ENCODE measurements at regions not wholly inside any gene's neighbourhood (a gene's known extent, or its start where the extent isn't known, plus 50 kb on each side); places are given as distances from the start of the nearest gene placed in this dataset.

DNA sequence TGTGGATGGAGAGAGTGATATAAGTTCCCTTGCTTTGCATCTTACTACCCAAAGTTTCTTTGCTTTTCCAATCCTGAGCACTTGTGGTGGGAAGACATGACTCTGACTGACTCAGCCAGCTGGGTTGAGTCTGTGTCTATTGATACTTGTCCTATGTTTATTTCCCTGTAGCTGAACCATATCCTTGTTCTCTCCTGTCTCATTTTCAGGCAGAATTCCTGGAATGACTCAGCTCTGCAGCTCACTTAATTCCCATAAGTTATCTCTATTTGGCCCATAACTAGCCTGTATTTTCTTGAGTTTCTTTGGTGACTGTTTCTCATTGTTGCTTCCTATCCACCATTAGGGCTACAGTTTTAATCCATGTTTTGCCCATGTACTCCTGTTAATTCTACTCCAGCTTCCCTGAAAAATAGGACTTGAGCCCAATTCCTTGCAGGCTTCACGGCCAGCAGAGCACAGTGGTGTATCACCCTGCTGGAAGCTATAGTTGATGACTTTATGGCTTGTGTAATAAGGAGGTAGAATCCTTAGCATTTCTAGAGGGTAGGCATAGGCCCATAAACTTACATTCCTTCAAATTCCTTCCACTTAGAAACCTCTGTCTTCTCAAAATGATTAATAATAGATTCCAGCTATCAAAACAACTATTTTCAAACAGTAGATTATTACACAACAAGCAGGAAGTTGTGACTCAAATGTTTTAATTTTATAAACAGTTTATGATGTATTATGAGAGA lies 183.1 kb downstream of the TMTC3 start:
- no peaks in the 10 kb centered on the region for H3K4me1 ChIP-seq (ENCODE audit: control insufficient read depth, insufficient read depth, low read length)
- no peak overlapping the region for H3K27ac ChIP-seq (ENCODE audit: extremely low read depth, low read depth, low read length)
- TF ChIP-seq OSR2 (tag by site-specific recombination; IDR thresholded peaks at IDR 0.05) (no peak), ZNF521 (tag by site-specific recombination; IDR thresholded peaks at IDR 0.05) (no peak), ZNF660 (tag by site-specific recombination; IDR thresholded peaks at IDR 0.05) (no peak)
- no peaks in the 10 kb centered on the region for H3K9me3 ChIP-seq (ENCODE audit: control insufficient read depth, insufficient read depth, low read depth, low read length)
- H3K36me3 ChIP-seq (ENCODE audit: control insufficient read depth in 2 of 2, insufficient read depth in 1 of 2, low read length in 2 of 2), result no peaks in the 10 kb centered on the region
- ChIA-PET POLR2A (no interaction called here), CTCF (no interaction called here)
- H3K4me3 ChIP-seq (ENCODE audit: low read depth, low read length), result no peak overlapping the region

DNA sequence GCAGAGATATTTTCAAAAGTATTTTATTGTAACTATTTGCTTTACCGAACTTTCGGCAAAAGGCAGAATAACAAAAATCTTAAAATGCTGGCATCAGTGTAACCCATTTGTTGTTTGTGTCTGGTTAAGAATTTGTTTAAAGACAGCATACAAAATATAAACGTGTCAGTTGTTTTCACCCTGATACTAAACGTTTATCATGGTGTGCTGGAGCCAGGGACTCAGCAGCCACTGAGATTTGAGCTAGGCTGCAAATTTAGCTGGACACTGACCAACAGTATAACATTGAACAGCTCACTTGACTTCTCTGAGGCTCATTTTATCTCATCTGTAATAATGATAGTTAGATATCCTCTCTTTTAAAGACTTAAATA lies 183.7 kb downstream of the TMTC3 start:
- no peaks in the 10 kb centered on the region for H3K9me3 ChIP-seq (ENCODE audit: control insufficient read depth, insufficient read depth, low read depth, low read length)
- ChIA-PET CTCF (no interaction called here), POLR2A (no interaction called here)
- TF ChIP-seq KLF9 (tag by site-specific recombination; IDR thresholded peaks at IDR 0.05; ENCODE audit: low read depth) (no peak), ZNF843 (tag by site-specific recombination; IDR thresholded peaks at IDR 0.05) (no peak), ZNF214 (tag by site-specific recombination; IDR thresholded peaks at IDR 0.05; ENCODE audit: borderline replicate concordance) (no peak), KLF1 (tag by site-specific recombination; IDR thresholded peaks at IDR 0.05) (no peak), ZNF211 (tag by site-specific recombination; IDR thresholded peaks at IDR 0.05; ENCODE audit: low read depth) (no peak), ZNF2 (tag by site-specific recombination; IDR thresholded peaks at IDR 0.05) (no peak), ZNF785 (tag by site-specific recombination; IDR thresholded peaks at IDR 0.05) (no peak), ZNF354C (tag by site-specific recombination; IDR thresholded peaks at IDR 0.05; ENCODE audit: borderline replicate concordance, low read depth) (no peak), ZNF391 (tag by site-specific recombination; IDR thresholded peaks at IDR 0.05; ENCODE audit: borderline replicate concordance, low read depth) (no peak)
- TF ChIP-seq, protein P1, sequence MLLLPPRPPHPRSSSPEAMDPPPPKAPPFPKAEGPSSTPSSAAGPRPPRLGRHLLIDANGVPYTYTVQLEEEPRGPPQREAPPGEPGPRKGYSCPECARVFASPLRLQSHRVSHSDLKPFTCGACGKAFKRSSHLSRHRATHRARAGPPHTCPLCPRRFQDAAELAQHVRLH (tag by site-specific recombination; IDR thresholded peaks at IDR 0.05), result no peak
- TF ChIP-seq, protein P2, sequence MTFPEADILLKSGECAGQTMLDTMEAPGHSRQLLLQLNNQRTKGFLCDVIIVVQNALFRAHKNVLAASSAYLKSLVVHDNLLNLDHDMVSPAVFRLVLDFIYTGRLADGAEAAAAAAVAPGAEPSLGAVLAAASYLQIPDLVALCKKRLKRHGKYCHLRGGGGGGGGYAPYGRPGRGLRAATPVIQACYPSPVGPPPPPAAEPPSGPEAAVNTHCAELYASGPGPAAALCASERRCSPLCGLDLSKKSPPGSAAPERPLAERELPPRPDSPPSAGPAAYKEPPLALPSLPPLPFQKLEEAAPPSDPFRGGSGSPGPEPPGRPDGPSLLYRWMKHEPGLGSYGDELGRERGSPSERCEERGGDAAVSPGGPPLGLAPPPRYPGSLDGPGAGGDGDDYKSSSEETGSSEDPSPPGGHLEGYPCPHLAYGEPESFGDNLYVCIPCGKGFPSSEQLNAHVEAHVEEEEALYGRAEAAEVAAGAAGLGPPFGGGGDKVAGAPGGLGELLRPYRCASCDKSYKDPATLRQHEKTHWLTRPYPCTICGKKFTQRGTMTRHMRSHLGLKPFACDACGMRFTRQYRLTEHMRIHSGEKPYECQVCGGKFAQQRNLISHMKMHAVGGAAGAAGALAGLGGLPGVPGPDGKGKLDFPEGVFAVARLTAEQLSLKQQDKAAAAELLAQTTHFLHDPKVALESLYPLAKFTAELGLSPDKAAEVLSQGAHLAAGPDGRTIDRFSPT (tag by site-specific recombination; IDR thresholded peaks at IDR 0.05), result no peak
- TF ChIP-seq, protein P3, sequence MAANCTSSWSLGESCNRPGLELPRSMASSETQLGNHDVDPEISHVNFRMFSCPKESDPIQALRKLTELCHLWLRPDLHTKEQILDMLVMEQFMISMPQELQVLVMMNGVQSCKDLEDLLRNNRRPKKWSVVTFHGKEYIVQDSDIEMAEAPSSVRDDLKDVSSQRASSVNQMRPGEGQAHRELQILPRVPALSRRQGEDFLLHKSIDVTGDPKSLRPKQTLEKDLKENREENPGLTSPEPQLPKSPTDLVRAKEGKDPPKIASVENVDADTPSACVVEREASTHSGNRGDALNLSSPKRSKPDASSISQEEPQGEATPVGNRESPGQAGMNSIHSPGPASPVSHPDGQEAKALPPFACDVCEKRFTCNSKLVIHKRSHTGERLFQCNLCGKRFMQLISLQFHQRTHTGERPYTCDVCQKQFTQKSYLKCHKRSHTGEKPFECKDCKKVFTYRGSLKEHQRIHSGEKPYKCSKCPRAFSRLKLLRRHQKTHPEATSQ (tag by site-specific recombination; IDR thresholded peaks at IDR 0.05), result no peak
- TF ChIP-seq, protein P4, sequence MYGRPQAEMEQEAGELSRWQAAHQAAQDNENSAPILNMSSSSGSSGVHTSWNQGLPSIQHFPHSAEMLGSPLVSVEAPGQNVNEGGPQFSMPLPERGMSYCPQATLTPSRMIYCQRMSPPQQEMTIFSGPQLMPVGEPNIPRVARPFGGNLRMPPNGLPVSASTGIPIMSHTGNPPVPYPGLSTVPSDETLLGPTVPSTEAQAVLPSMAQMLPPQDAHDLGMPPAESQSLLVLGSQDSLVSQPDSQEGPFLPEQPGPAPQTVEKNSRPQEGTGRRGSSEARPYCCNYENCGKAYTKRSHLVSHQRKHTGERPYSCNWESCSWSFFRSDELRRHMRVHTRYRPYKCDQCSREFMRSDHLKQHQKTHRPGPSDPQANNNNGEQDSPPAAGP (tag by site-specific recombination; IDR thresholded peaks at IDR 0.05), result no peak
- no peak overlapping the region for H3K27ac ChIP-seq (ENCODE audit: extremely low read depth, low read depth, low read length)
- H3K4me1 ChIP-seq (ENCODE audit: control insufficient read depth, insufficient read depth, low read length), result no peaks in the 10 kb centered on the region
- no peak overlapping the region for H3K4me3 ChIP-seq (ENCODE audit: low read depth, low read length)
- H3K36me3 ChIP-seq (ENCODE audit: control insufficient read depth in 2 of 2, insufficient read depth in 1 of 2, low read length in 2 of 2), result no peaks in the 10 kb centered on the region

DNA sequence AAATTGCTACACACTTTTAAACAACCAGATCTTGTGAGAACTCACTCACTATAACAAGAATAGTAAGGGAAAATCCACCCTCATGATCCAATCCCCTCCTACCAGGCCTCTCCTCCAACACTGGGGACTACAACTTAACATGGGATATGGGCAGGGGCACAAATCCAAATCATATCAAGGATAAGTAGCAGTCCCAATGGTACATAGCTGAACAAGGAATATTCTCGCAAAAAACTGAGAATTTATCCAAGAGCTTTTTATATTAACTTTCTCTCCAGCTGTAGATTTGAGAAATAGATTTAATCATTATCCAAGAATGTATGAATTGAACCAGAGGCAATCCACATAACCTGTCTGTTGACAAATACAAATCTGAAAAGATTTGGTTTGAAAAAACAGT lies 185.2 kb downstream of the TMTC3 start:
- Histone ChIP-seq H3K36me3 (ENCODE audit: control insufficient read depth in 2 of 2, insufficient read depth in 1 of 2, low read length in 2 of 2) (no peaks in the 10 kb centered on the region), H3K4me1 (ENCODE audit: control insufficient read depth, insufficient read depth, low read length) (no peaks in the 10 kb centered on the region), H3K27ac (ENCODE audit: extremely low read depth, low read depth, low read length) (no peak overlapping the region), H3K4me3 (ENCODE audit: low read depth, low read length) (no peak overlapping the region), H3K9me3 (ENCODE audit: control insufficient read depth, insufficient read depth, low read depth, low read length) (no peaks in the 10 kb centered on the region)
- POLR2A ChIA-PET, result no interaction called here
- CTCF ChIA-PET, result no interaction called here
- TF ChIP-seq ZNF670 (tag by site-specific recombination; IDR thresholded peaks at IDR 0.05; ENCODE audit: low read depth) (no peak), ZNF560 (tag by site-specific recombination; IDR thresholded peaks at IDR 0.05; ENCODE audit: borderline replicate concordance) (no peak), ZNF335 (tag by site-specific recombination; conservative IDR thresholded peaks at IDR 0.05) (no peak), ZNF585B (tag by site-specific recombination; IDR thresholded peaks at IDR 0.05) (no peak)
- TF ChIP-seq, protein P5, sequence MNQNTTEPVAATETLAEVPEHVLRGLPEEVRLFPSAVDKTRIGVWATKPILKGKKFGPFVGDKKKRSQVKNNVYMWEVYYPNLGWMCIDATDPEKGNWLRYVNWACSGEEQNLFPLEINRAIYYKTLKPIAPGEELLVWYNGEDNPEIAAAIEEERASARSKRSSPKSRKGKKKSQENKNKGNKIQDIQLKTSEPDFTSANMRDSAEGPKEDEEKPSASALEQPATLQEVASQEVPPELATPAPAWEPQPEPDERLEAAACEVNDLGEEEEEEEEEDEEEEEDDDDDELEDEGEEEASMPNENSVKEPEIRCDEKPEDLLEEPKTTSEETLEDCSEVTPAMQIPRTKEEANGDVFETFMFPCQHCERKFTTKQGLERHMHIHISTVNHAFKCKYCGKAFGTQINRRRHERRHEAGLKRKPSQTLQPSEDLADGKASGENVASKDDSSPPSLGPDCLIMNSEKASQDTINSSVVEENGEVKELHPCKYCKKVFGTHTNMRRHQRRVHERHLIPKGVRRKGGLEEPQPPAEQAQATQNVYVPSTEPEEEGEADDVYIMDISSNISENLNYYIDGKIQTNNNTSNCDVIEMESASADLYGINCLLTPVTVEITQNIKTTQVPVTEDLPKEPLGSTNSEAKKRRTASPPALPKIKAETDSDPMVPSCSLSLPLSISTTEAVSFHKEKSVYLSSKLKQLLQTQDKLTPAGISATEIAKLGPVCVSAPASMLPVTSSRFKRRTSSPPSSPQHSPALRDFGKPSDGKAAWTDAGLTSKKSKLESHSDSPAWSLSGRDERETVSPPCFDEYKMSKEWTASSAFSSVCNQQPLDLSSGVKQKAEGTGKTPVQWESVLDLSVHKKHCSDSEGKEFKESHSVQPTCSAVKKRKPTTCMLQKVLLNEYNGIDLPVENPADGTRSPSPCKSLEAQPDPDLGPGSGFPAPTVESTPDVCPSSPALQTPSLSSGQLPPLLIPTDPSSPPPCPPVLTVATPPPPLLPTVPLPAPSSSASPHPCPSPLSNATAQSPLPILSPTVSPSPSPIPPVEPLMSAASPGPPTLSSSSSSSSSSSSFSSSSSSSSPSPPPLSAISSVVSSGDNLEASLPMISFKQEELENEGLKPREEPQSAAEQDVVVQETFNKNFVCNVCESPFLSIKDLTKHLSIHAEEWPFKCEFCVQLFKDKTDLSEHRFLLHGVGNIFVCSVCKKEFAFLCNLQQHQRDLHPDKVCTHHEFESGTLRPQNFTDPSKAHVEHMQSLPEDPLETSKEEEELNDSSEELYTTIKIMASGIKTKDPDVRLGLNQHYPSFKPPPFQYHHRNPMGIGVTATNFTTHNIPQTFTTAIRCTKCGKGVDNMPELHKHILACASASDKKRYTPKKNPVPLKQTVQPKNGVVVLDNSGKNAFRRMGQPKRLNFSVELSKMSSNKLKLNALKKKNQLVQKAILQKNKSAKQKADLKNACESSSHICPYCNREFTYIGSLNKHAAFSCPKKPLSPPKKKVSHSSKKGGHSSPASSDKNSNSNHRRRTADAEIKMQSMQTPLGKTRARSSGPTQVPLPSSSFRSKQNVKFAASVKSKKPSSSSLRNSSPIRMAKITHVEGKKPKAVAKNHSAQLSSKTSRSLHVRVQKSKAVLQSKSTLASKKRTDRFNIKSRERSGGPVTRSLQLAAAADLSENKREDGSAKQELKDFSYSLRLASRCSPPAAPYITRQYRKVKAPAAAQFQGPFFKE (tag by site-specific recombination; IDR thresholded peaks at IDR 0.05; ENCODE audit: borderline replicate concordance), result no peak
